A673 (cell line): ENCODE measurements at regions not wholly inside any gene's neighbourhood (a gene's known extent, or its start where the extent isn't known, plus 50 kb on each side); places are given as distances from the start of the nearest gene placed in this dataset.

Experiments used
- BruUV-seq: library from RNA; stranded (reverse); fragments of 400-500 nt; replicated peaks from 2 replicates; lab custom pipeline; 2021; lab: Mats Ljungman, UMichigan
- CTCF ChIA-PET: fragments of 300-600 bp; sonication (Branson Sonifier 250); formaldehyde crosslinking; loops from one replicate; lab custom pipeline; 2022; ENCODE audit warnings: antibody characterized with exemption; lab: Charles Lee
- POLR2A ChIA-PET: fragments of 300-600 bp; sonication (Branson Sonifier 250); formaldehyde crosslinking; loops from one replicate; lab custom pipeline; 2022; ENCODE audit warnings: antibody characterized with exemption; ENCODE audit not compliant: low non-redundant PET; lab: Charles Lee
- DNase-seq: peaks from one replicate; pipeline ENCODE4 v3.0.0-alpha.2; 2015; ENCODE audit warnings: low spot score
- H3K27ac ChIP-seq: fragments of 200-600 bp; sonication (generic); 2 replicates; pipeline ENCODE4 v1.5.1; 2016; ENCODE audit warnings: mixed run types, low read depth, mild to moderate bottlenecking, mixed read lengths, antibody characterized with exemption, low read length; ENCODE audit not compliant: poor library complexity, severe bottlenecking
- H3K27me3 ChIP-seq: fragments of 200-600 bp; sonication (generic); replicated peaks from 2 replicates; pipeline ENCODE4 v1.6.1; 2017; ENCODE audit warnings: mixed run types, low read depth, mild to moderate bottlenecking, mixed read lengths, antibody characterized with exemption, low read length; ENCODE audit not compliant: insufficient read depth, poor library complexity
- H3K36me3 ChIP-seq: fragments of 200-600 bp; sonication (generic); 2 replicates; pipeline ENCODE4 v1.6.1; 2016; ENCODE audit warnings: mixed run types, mild to moderate bottlenecking, mixed read lengths, antibody characterized with exemption, low read length; ENCODE audit not compliant: insufficient read depth, poor library complexity, severe bottlenecking
- H3K4me1 ChIP-seq: fragments of 200-600 bp; sonication (generic); 2 replicates; pipeline ENCODE4 v1.6.1; 2017; ENCODE audit warnings: mixed run types, mild to moderate bottlenecking, mixed read lengths, antibody characterized with exemption, low read length; ENCODE audit not compliant: insufficient read depth, poor library complexity, severe bottlenecking
- H3K4me3 ChIP-seq: fragments of 200-600 bp; sonication (generic); 2 replicates; pipeline ENCODE4 v1.5.1; 2016; ENCODE audit warnings: low read depth, mixed run types, mild to moderate bottlenecking, mixed read lengths, low read length; ENCODE audit not compliant: poor library complexity, severe bottlenecking
- H3K9me3 ChIP-seq: fragments of 200-600 bp; sonication (generic); 2 replicates; pipeline ENCODE4 v1.6.1; 2016; ENCODE audit warnings: mixed run types, low read depth, mild to moderate bottlenecking, mixed read lengths, antibody characterized with exemption, low read length; ENCODE audit not compliant: poor library complexity, severe bottlenecking
- EZH2 ChIP-seq: fragments of 200-600 bp; sonication (generic); IDR thresholded peaks from 2 replicates; pipeline ENCODE4 v1.6.1; 2017; ENCODE audit warnings: borderline replicate concordance, low read depth, mild to moderate bottlenecking, mixed read lengths, antibody characterized with exemption, low read length; ENCODE audit not compliant: poor library complexity, severe bottlenecking
- intact Hi-C: fragments of 100-400 bp; cut with micrococcal nuclease; formaldehyde crosslinking; loops from one replicate; pipeline ENCODE4 v1.10.0; 2022; ENCODE audit not compliant: unreplicated experiment
- TF ChIP-seq, protein P1 (sequence below): fragments of 300-800, 200-600 bp; sonication (generic); conservative IDR thresholded peaks from 2 replicates; pipeline ENCODE4 v1.5.1; 2017; ENCODE audit warnings: low read depth, mild to moderate bottlenecking, antibody characterized with exemption, low read length, moderate library complexity, mixed read lengths

DNA sequence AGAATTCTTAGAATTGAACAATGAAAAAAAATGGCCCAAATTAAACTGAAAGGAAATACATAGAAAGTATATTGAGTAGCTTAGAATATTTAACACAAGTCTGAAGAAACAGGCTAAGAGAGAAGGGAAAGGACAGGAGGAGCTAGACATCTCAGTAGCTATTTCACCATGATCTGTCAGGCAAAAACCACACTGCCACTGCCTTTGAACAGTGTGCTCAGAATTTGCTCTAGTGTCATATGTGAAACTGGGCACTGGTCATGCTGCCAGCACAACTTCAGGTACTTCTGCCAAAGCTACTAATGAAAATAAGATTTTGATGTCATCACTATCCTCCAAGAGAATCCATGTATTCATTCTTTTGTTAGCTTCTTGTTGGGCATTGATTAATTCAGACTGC, 1280.8 kb upstream of the PCDH20 start:
- intact Hi-C loops: no loop called here
- ChIA-PET CTCF (no interaction called here), POLR2A (no interaction called here)
- H3K9me3 ChIP-seq: no peaks in the 10 kb centered on the region
- no peaks in the 10 kb centered on the region for H3K4me1 ChIP-seq
- no TSS peak for BruUV-seq
- no peak overlapping the region for H3K27ac ChIP-seq
- DNase-seq: no peak
- no peaks in the 10 kb centered on the region for H3K27me3 ChIP-seq
- TF ChIP-seq, protein P1, sequence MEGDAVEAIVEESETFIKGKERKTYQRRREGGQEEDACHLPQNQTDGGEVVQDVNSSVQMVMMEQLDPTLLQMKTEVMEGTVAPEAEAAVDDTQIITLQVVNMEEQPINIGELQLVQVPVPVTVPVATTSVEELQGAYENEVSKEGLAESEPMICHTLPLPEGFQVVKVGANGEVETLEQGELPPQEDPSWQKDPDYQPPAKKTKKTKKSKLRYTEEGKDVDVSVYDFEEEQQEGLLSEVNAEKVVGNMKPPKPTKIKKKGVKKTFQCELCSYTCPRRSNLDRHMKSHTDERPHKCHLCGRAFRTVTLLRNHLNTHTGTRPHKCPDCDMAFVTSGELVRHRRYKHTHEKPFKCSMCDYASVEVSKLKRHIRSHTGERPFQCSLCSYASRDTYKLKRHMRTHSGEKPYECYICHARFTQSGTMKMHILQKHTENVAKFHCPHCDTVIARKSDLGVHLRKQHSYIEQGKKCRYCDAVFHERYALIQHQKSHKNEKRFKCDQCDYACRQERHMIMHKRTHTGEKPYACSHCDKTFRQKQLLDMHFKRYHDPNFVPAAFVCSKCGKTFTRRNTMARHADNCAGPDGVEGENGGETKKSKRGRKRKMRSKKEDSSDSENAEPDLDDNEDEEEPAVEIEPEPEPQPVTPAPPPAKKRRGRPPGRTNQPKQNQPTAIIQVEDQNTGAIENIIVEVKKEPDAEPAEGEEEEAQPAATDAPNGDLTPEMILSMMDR: no peak
- no peak for TF ChIP-seq EZH2
- no peaks in the 10 kb centered on the region for H3K36me3 ChIP-seq
- H3K4me3 ChIP-seq: no peak overlapping the region

GRCh38 chr13:62687732-62688131, 1272.1 kb upstream of the PCDH20 start:
- no peak for DNase-seq

GRCh38 chr13:62684359-62684758, 1268.7 kb upstream of the PCDH20 start:
- POLR2A ChIA-PET: no interaction called here
- no peaks in the 10 kb centered on the region for H3K4me1 ChIP-seq
- intact Hi-C loops: no loop called here
- no TSS peak for BruUV-seq
- no peak overlapping the region for H3K27ac ChIP-seq
- no peak overlapping the region for H3K4me3 ChIP-seq
- no peaks in the 10 kb centered on the region for H3K9me3 ChIP-seq
- no peaks in the 10 kb centered on the region for H3K36me3 ChIP-seq
- no peak for DNase-seq
- CTCF ChIA-PET: no interaction called here
- no peaks in the 10 kb centered on the region for H3K27me3 ChIP-seq
- no peak for TF ChIP-seq EZH2
- TF ChIP-seq, protein P1: no peak

More at GRCh38 chr13:62687732-62688131, 1272.1 kb upstream of the PCDH20 start:
- no peaks in the 10 kb centered on the region for H3K4me1 ChIP-seq
- H3K4me3 ChIP-seq: no peak overlapping the region
- no peaks in the 10 kb centered on the region for H3K9me3 ChIP-seq
- H3K27ac ChIP-seq: no peak overlapping the region
- TF ChIP-seq, protein P1: no peak
- ChIA-PET POLR2A (no interaction called here), CTCF (no interaction called here)
- no peaks in the 10 kb centered on the region for H3K27me3 ChIP-seq
- no TSS peak for BruUV-seq
- H3K36me3 ChIP-seq: no peaks in the 10 kb centered on the region
- intact Hi-C loops: no loop called here
